GM19395 (cell line): ENCODE measurements at regions not wholly inside any gene's neighbourhood (a gene's known extent, or its start where the extent isn't known, plus 50 kb on each side); places are given as distances from the start of the nearest gene placed in this dataset.
"Not testable (repeated sequence)": the region's sequence is repeated elsewhere in the genome, so short reads cannot be mapped to it uniquely, and the experiment has no call there.

ENCODE experiments used
- ATAC-seq: cut with Tn5 transposase; IDR thresholded peaks from one replicate; pipeline ENCODE4 v1.9.1; 2021; ENCODE audit warnings: mild to moderate bottlenecking, moderate library complexity; ENCODE audit not compliant: unreplicated experiment

GRCh38 chr18:78240627-78241252 lies 738.9 kb upstream of the SALL3 start:
- no peak for ATAC-seq

- ATAC-seq: no peak
Measured at GRCh38 chr18:78241535-78242253, 737.9 kb upstream of the SALL3 start.

DNA sequence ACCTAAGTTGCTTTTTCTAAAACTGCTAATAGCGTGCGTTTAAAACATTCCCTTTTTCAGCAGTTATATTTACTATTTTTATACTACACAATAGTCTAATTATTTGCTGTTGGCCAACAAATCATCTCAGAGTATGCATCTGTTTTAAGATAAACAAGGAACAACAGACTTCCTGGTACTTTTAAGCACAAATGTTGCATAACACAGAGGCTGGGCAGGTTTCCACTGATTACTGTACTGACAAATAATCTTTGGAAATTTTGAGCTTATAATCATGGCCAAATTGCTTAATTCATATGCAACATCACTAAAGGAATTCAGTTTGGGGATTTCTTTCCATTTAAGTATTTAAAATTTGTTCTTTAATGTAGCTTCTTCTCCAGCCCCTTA lies 737.4 kb upstream of the SALL3 start:
- ATAC-seq: no peak

- ATAC-seq: no peak
Measured at GRCh38 chr18:78242806-78243205, 736.8 kb upstream of the SALL3 start.

DNA sequence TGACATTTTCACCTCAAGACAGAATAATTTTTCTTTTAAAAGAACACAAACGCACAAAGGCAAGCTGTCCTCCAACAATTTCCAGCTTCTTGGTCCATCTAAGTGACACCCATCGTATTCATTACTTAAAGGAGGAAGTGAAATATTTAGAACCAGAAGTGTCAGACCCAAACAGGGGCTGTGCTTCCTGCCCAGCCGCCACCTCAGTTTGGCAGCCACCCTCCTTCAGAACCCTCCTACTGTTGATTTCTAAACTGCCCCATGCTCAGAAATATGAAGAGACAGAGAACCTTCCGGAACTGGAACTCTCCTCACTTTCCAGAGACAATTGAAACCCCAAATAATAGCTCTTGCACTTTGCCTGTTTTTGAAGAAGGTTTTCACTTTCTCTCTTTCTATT lies 734.8 kb upstream of the SALL3 start:
- no peak for ATAC-seq

DNA sequence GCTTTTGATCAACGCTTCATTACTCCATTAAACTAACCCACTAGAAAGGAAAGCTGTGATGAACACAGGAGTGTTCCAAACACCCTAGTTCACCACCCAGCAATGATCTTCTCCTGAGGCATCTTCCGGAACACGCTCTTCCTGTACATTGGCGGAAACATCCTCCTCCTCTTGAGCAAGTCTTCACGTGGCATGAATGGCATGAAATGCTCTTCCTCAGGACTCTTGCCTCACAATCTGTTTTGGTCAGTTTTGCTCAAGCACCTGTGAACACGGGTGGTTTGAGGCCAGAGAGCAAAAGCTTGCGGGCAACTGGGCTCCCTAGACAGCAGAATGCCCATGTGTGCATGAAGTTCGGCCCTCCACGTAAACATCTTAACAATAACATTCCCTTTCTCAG lies 734.2 kb upstream of the SALL3 start:
- ATAC-seq: no peak

- no peak for ATAC-seq
Measured at GRCh38 chr18:78246050-78246449, 733.6 kb upstream of the SALL3 start.

DNA sequence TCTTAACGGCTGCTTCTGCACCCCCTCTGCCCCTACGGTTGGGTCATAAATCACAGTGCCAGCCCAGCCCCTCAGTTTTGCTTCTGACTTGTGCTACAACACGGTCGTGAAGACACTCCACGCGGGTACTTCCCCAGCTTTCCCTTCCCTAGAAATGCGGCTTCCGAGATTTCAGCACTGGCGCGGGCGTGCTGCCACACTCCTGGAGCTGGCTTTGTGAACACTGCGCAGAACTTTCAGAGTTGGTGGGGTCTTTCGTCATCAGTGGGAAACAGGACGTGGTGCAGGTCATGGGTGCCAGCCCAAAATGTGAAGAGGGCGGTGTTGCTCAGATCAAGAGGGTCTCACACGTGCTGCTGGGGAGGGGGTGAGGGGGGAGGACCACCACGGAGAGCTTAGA lies 733.0 kb upstream of the SALL3 start:
- no peak for ATAC-seq

- ATAC-seq: no peak
Measured at GRCh38 chr18:78247615-78248289, 731.9 kb upstream of the SALL3 start.

- ATAC-seq: no peak
Measured at GRCh38 chr18:78255013-78255412, 724.6 kb upstream of the SALL3 start.

GRCh38 chr18:78268226-78268988 lies 711.2 kb upstream of the SALL3 start:
- ATAC-seq: no peak

GRCh38 chr18:78271790-78272189 lies 707.8 kb upstream of the SALL3 start:
- ATAC-seq: no peak

GRCh38 chr18:78273876-78274275 lies 705.7 kb upstream of the SALL3 start:
- no peak for ATAC-seq

DNA sequence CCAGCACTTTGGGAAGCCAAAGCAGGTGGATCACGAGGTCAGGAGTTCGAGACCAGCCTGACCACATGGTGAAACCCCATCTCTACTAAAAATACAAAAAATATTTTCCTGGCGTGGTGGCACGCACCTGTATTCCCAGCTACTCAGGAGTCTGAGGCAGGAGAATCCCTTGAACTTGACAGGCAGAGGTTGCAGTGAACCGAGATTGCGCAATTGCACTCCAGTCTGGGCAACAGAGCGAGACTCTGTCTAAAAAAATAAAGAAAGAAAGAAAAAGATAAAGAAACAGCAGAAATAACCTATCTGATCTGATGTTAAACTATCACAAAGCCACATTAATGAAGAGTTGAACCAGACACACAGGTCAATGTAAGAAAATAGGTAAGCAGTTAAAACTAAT lies 696.2 kb upstream of the SALL3 start:
- not testable (repeated sequence) for ATAC-seq

GRCh38 chr18:78292618-78293380 lies 686.8 kb upstream of the SALL3 start:
- ATAC-seq: no peak

DNA sequence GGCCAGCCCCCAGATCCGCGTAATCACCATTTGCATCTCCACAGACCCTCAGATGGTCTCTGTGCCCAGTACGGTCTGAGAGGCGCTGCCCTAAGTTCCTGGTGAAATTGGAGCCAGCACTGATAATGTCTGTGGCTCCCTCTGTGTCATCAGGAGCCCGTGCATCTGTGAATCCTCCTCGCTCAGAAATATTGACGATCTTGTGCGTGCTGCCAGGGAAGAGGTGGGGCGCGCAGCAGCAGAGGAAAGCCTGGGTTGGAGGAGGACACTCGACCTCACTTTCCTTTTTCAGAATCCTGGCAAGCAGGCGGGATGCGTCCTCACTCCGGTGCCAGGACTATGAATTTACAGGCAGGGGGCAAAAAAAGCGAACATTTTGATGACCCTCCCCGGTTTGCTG lies 686.1 kb upstream of the SALL3 start:
- no peak for ATAC-seq

DNA sequence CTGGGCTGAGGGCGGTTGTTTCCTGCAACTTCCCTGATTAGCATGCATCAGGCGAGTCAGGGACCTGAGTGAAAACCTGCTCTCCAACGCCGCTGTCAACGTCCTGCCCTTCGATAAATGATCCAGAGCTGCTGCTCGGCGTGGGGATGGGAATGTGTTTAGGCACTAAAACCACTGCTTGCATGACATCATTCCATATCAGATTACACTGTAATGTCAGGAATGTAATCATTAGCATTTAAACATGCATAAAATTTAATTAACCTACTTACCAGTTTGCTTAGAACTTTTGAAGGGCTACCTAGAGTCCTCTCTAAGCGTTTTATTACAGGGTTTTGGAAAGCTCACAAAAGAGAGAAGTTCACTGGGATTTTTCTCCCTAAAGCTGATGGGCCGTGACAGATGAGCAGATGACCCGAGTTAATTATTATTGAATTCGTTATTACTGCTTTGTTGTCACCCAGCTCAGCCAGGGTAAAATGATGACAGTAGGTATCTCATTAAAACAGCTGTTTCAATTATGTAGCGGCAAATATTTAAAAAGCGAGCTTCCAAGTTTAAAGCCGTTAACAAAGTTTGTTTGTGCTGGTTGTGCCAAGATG lies 685.6 kb upstream of the SALL3 start:
- ATAC-seq: no peak

- no peak for ATAC-seq
Measured at GRCh38 chr18:78295262-78295661, 684.4 kb upstream of the SALL3 start.

DNA sequence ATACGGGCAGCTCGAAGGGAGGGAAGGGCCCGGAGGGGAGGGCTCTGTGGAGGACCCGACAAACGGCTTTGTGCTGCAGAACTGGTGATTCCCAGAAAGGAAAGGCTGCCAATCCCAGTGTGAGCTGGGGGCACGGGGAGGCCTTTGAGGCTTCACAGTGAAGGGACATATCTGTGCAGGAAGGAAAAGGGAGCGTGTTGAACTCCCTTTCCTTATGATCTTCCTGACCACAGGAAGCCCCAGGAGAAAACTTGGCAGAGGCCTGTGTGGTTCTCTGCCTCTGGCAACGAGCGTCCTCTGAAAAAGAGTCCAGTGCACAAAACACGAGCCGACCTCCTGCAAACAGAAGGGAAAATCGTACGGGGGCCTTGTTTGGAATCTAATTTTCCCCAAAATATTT lies 683.5 kb upstream of the SALL3 start:
- no peak for ATAC-seq

DNA sequence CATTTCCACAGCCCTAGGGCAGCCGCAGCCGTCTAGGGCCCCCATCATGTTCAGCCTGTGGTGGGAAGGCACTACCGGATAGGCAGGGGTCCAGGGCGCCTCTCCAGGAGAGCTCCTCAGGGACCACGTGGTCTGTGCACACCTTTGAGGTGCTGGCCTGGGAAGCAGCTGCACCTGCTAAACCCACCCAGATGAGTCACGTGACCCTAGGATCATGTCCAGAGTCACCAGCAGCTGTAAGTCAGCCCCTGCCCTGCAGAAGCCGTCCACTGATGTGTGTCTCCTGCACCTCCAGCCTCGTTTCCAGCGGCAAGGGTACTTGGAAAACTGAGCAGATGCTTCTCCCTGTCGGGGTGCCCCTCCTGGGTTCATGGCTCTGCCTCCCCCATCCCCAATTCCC lies 682.6 kb upstream of the SALL3 start:
- no peak for ATAC-seq
